ENCODE measurements at regions not wholly inside any gene's neighbourhood (a gene's known extent, or its start where the extent isn't known, plus 50 kb on each side); places are given as distances from the start of the nearest gene placed in this dataset.

DNA sequence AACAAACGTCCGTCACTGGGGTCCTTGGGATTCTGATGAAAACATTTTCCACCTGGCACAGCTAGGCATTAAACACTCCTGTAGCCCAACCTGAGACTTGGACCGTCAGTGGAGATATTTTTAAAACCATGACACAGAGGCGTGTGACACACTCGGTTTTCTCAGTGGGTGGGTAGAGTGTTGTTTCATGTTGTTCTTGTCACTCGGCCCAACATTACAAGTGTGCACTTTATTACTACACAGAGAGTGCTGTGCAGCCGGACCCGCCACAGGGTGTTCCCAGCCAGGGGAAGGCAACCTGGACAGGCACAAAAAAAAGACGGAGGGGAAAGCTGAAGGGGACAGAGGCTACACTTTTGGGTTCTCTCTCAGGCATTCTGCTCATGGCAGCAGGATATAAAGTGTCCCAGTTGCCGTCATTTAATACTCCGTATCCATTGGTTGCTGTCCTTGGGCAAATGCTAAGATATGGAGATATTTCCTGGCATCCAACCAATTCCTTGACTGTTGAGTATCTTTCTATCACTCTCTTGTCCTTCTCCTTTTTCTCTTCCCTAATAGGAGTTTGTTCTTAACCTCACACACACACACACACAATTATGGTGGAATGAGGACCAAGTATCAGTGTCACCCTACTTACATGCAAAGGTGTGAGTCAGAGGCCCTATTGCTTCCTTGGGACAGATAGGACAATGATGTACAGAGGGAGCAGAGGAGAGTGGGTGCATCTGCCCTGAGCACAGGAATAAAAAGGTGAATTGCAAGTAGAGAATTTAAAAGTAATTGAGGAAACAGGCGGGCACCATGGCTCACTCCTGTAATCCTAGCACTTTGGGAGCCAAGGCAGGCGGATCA is 154.1 kb upstream of the SOX9 start (continued):
- TF ChIP-seq ELK1 (IDR thresholded peaks at IDR 0.05; ENCODE audit: low read depth, low read length) (no peak), KDM1A (IDR thresholded peaks at IDR 0.05; ENCODE audit: low read depth) (no peak), POLR2AphosphoS2 (conservative IDR thresholded peaks at IDR 0.05; ENCODE audit: low read length) (no peak), HDAC2 (IDR thresholded peaks at IDR 0.05) (no peak), ZSCAN20 (CRISPR knock-in tag; IDR thresholded peaks at IDR 0.05) (no peak)

GRCh38 chr17:71969500-71969899 is 151.3 kb upstream of the SOX9 start:
- Histone ChIP-seq H3K4me3 (no peak overlapping the region), H3K9me3 (no peaks in the 10 kb centered on the region), H3K4me1 (no peaks in the 10 kb centered on the region), H3K4me2 (no peak overlapping the region), H3K27ac (no peak overlapping the region)
- FAIRE-seq (no peak), ATAC-seq (no peak), DNase-seq (ENCODE audit: low read depth in 1 of 2, low spot score in 1 of 2) (no peak)
- ChIA-PET CTCF (interaction anchor here (0.6 to 1.2 kb wide), 2 partner anchors 36 to 74 kb away, joined by 3 read pairs; no protein-coding TSS in a partner anchor), POLR2A (no interaction called here)
- TF ChIP-seq MAFK (IDR thresholded peaks at IDR 0.05; ENCODE audit: partially characterized antibody) (peak; percentile 52), FOSL2 (IDR thresholded peaks at IDR 0.05) (no peak), FOSL2 (CRISPR knock-in tag; IDR thresholded peaks at IDR 0.05) (peak; percentile 15; the same call in 1 of the 2 replicates), BHLHE40 (IDR thresholded peaks at IDR 0.05; ENCODE audit: low read depth, low read length) (no peak), PHF8 (IDR thresholded peaks at IDR 0.05; ENCODE audit: borderline replicate concordance, low read depth) (no peak), EHMT2 (IDR thresholded peaks at IDR 0.05; ENCODE audit: low read depth) (no peak), SMC3 (IDR thresholded peaks at IDR 0.05) (no peak), GATA3 (IDR thresholded peaks at IDR 0.05; ENCODE audit: borderline replicate concordance) (no peak)

GRCh38 chr17:71970312-71970711 is 150.5 kb upstream of the SOX9 start:
- H3K4me1 ChIP-seq = peaks cover 3% of the 10 kb centered on the region
- ChIA-PET POLR2A (no interaction called here), CTCF (interaction anchor here (1.2 to 1.5 kb wide), 2 partner anchors 9 to 73 kb away, joined by 3 to 4 read pairs; no protein-coding TSS in a partner anchor)
- no peak overlapping the region for H3K4me2 ChIP-seq
- H3K9me3 ChIP-seq = no peaks in the 10 kb centered on the region
- H3K27ac ChIP-seq = no peak overlapping the region
- 68% methylated on average over 1 of the region's 1 CpG for WGBS (ENCODE audit: missing lambda C conversion rate)
- no peak overlapping the region for H3K4me3 ChIP-seq
- TF ChIP-seq BHLHE40 (IDR thresholded peaks at IDR 0.05; ENCODE audit: low read depth, low read length) = no peak
- TF ChIP-seq CHD4 (IDR thresholded peaks at IDR 0.05; ENCODE audit: borderline replicate concordance) = no peak
- TF ChIP-seq GATA3 (IDR thresholded peaks at IDR 0.05; ENCODE audit: borderline replicate concordance) = no peak
- TF ChIP-seq MAZ (IDR thresholded peaks at IDR 0.05; ENCODE audit: borderline replicate concordance, low read depth, low read length) = no peak
- TF ChIP-seq HMGXB4 (CRISPR knock-in tag; IDR thresholded peaks at IDR 0.05; ENCODE audit: borderline replicate concordance) = no peak
- TF ChIP-seq ZNF302 (CRISPR knock-in tag; IDR thresholded peaks at IDR 0.05) = no peak
- no peak for TF ChIP-seq FOSL2 (IDR thresholded peaks at IDR 0.05)
- no peak for TF ChIP-seq FOSL2 (CRISPR knock-in tag; IDR thresholded peaks at IDR 0.05)
- TF ChIP-seq ELK1 (IDR thresholded peaks at IDR 0.05; ENCODE audit: low read depth, low read length) = no peak
- TF ChIP-seq REST (IDR thresholded peaks at IDR 0.05) = no peak
- no peak for TF ChIP-seq USF2 (IDR thresholded peaks at IDR 0.05)
- no peak for TF ChIP-seq RFX5 (IDR thresholded peaks at IDR 0.05)
- TF ChIP-seq KDM5A (IDR thresholded peaks at IDR 0.05) = no peak
- no peak for TF ChIP-seq ZFP36 (IDR thresholded peaks at IDR 0.05; ENCODE audit: borderline replicate concordance, partially characterized antibody)
- TF ChIP-seq JUN (IDR thresholded peaks at IDR 0.05) = no peak
- no peak for TF ChIP-seq NFE2L2 (conservative IDR thresholded peaks at IDR 0.05; ENCODE audit: low read length)
- no peak for TF ChIP-seq CBX2 (IDR thresholded peaks at IDR 0.05; ENCODE audit: borderline replicate concordance, low read depth)
- TF ChIP-seq HOXB13 (CRISPR knock-in tag; IDR thresholded peaks at IDR 0.05; ENCODE audit: low read depth) = no peak
- TF ChIP-seq POLR2AphosphoS2 (conservative IDR thresholded peaks at IDR 0.05; ENCODE audit: low read length) = no peak
- FAIRE-seq (no peak), ATAC-seq (peak; percentile 41 to 75; a peak in 3 of 6 replicates), DNase-seq (ENCODE audit: low read depth in 1 of 2, low spot score in 1 of 2) (peak; percentile 15 to 20)
